ENCODE measurements at regions not wholly inside any gene's neighbourhood (a gene's known extent, or its start where the extent isn't known, plus 50 kb on each side); places are given as distances from the start of the nearest gene placed in this dataset.

GRCh38 chr12:42652048-42652447 lies 62.5 kb upstream of the PRICKLE1 start:
- peaks cover 2 to 10% (median 3%) of the 10 kb centered on the region in 7 donors for H3K9me3 Mint-ChIP-seq
- H3K4me1 Mint-ChIP-seq: no peaks in the 10 kb centered on the region
- H3K36me3 Mint-ChIP-seq: no peaks in the 10 kb centered on the region
- intact Hi-C loops (cut with micrococcal nuclease): no loop called here
- H3K9ac ChIP-seq (ENCODE audit: insufficient read depth, low read length, poor library complexity, severe bottlenecking): no peak overlapping the region
- WGBS (ENCODE audit: insufficient coverage): 83% methylated on average over 2 of the region's 5 CpGs
- H3K4me1 ChIP-seq (ENCODE audit: control insufficient read depth in 1 of 2, insufficient read depth in 2 of 2, low read length in 2 of 2): no peaks in the 10 kb centered on the region
- DNase-seq: no peak
- no peaks in the 10 kb centered on the region for H3K36me3 ChIP-seq (replicated peaks in 1 of 2; ENCODE audit: control insufficient read depth in 1 of 2, insufficient read depth in 2 of 2, low read length in 2 of 2)
- no peaks in the 10 kb centered on the region for H3K9me3 ChIP-seq (replicated peaks in 1 of 2; ENCODE audit: control insufficient read depth in 1 of 2, insufficient read depth in 1 of 2, low read length in 2 of 2)
- H3K4me2 ChIP-seq (replicated peaks; ENCODE audit: extremely low read depth, low read length, poor library complexity, severe bottlenecking): no peak overlapping the region
- no peak overlapping the region for H3K4me3 Mint-ChIP-seq
- no peaks in the 10 kb centered on the region for H3K27me3 ChIP-seq (ENCODE audit: control insufficient read depth in 2 of 2, insufficient read depth in 2 of 2, low read length in 2 of 2)
- no peak overlapping the region for H2AFZ ChIP-seq (ENCODE audit: insufficient read depth, low read depth, low read length, poor library complexity, severe bottlenecking)
- TF ChIP-seq CTCF (IDR thresholded peaks at IDR 0.05): no peak
- no peaks in the 10 kb centered on the region for H3K79me2 ChIP-seq (ENCODE audit: insufficient read depth, low read length)
- H4K20me1 ChIP-seq (ENCODE audit: insufficient read depth, low read length): no peaks in the 10 kb centered on the region
- H3K27me3 Mint-ChIP-seq (ENCODE audit: low read depth in 3 of 3): peaks cover 0 to 4% (median 4%) of the 10 kb centered on the region in 3 donors
- H3K27ac ChIP-seq (ENCODE audit: low read depth in 1 of 2, low read length in 2 of 2): no peak overlapping the region
- H3K27ac Mint-ChIP-seq: no peak overlapping the region
- H3K4me3 ChIP-seq (replicated peaks in 1 of 3; ENCODE audit: low read depth in 2 of 3, low read length in 3 of 3): no peak overlapping the region

GRCh38 chr12:42648061-42648460 lies 58.5 kb upstream of the PRICKLE1 start:
- Mint-ChIP-seq H3K9me3 (peaks cover 0 to 5% (median 2%) of the 10 kb centered on the region in 7 donors), H3K27me3 (ENCODE audit: low read depth in 3 of 3) (peaks cover 0 to 4% (median 4%) of the 10 kb centered on the region in 3 donors), H3K4me3 (no peak overlapping the region), H3K27ac (no peak overlapping the region), H3K36me3 (no peaks in the 10 kb centered on the region), H3K4me1 (no peaks in the 10 kb centered on the region)
- H3K4me3 ChIP-seq (replicated peaks in 1 of 3; ENCODE audit: low read depth in 2 of 3, low read length in 3 of 3): no peak overlapping the region
- H3K4me1 ChIP-seq (ENCODE audit: control insufficient read depth in 1 of 2, insufficient read depth in 2 of 2, low read length in 2 of 2): no peaks in the 10 kb centered on the region
- H3K9ac ChIP-seq (ENCODE audit: insufficient read depth, low read length, poor library complexity, severe bottlenecking): no peak overlapping the region
- no peaks in the 10 kb centered on the region for H4K20me1 ChIP-seq (ENCODE audit: insufficient read depth, low read length)
- no peak overlapping the region for H3K27ac ChIP-seq (ENCODE audit: low read depth in 1 of 2, low read length in 2 of 2)
- H3K4me2 ChIP-seq (replicated peaks; ENCODE audit: extremely low read depth, low read length, poor library complexity, severe bottlenecking): no peak overlapping the region
- H3K27me3 ChIP-seq (ENCODE audit: control insufficient read depth in 2 of 2, insufficient read depth in 2 of 2, low read length in 2 of 2): no peaks in the 10 kb centered on the region
- no peaks in the 10 kb centered on the region for H3K79me2 ChIP-seq (ENCODE audit: insufficient read depth, low read length)
- intact Hi-C loops (cut with micrococcal nuclease): no loop called here
- H3K36me3 ChIP-seq (replicated peaks in 1 of 2; ENCODE audit: control insufficient read depth in 1 of 2, insufficient read depth in 2 of 2, low read length in 2 of 2): no peaks in the 10 kb centered on the region
- WGBS (ENCODE audit: insufficient coverage): no CpG with 5 or more reads among the region's 3 CpGs
- no peaks in the 10 kb centered on the region for H3K9me3 ChIP-seq (replicated peaks in 1 of 2; ENCODE audit: control insufficient read depth in 1 of 2, insufficient read depth in 1 of 2, low read length in 2 of 2)
- no peak overlapping the region for H2AFZ ChIP-seq (ENCODE audit: insufficient read depth, low read depth, low read length, poor library complexity, severe bottlenecking)
- no peak for TF ChIP-seq CTCF (IDR thresholded peaks at IDR 0.05)
- DNase-seq: no peak
